ENCODE measurements at regions not wholly inside any gene's neighbourhood (a gene's known extent, or its start where the extent isn't known, plus 50 kb on each side); places are given as distances from the start of the nearest gene placed in this dataset.

GRCh38 chr10:89121764-89122020 is 85.4 kb downstream of the CH25H start:
- no peaks in the 10 kb centered on the region for H3K9me2 ChIP-seq (ENCODE audit: insufficient read depth)
- TF ChIP-seq CTCF (IDR thresholded peaks at IDR 0.05 in 2 of 3, conservative IDR thresholded peaks at IDR 0.05 in 1 of 3; ENCODE audit: borderline replicate concordance in 1 of 3, insufficient read depth in 1 of 3, low read depth in 2 of 3, low read length in 2 of 3): no peak
- TF ChIP-seq EZH2phosphoT487 (IDR thresholded peaks at IDR 0.05; ENCODE audit: borderline replicate concordance): no peak
- TF ChIP-seq RAD21 (IDR thresholded peaks at IDR 0.05; ENCODE audit: low read depth): no peak
- TF ChIP-seq JUND (IDR thresholded peaks at IDR 0.05): no peak
- TF ChIP-seq REST (IDR thresholded peaks at IDR 0.05; ENCODE audit: low read depth): no peak
- intact Hi-C loops (cut with micrococcal nuclease): no loop called here
- H3K9me3 ChIP-seq (ENCODE audit: control insufficient read depth in 1 of 2, insufficient read depth in 1 of 2, low read depth in 1 of 2, low read length in 2 of 2): no peaks in the 10 kb centered on the region
- H3K4me3 ChIP-seq (replicated peaks in 1 of 2; ENCODE audit: low read depth in 1 of 2, low read length in 2 of 2): no peak overlapping the region
- H2AFZ ChIP-seq (ENCODE audit: low read depth, low read length, poor library complexity, severe bottlenecking): no peak overlapping the region
- POLR2A ChIA-PET: no interaction called here
- H3K27me3 ChIP-seq (ENCODE audit: insufficient read depth, low read length): no peaks in the 10 kb centered on the region
- H3K9ac ChIP-seq (ENCODE audit: low read length): no peak overlapping the region
- no TSS peak for BruUV-seq (replicated peaks)
- H3K36me3 ChIP-seq (ENCODE audit: control insufficient read depth in 1 of 2, insufficient read depth in 2 of 2, low read length in 2 of 2): no peaks in the 10 kb centered on the region
- no peaks in the 10 kb centered on the region for H3K79me2 ChIP-seq (ENCODE audit: insufficient read depth, low read length)
- CTCF ChIA-PET: no interaction called here
- H3K4me2 ChIP-seq (ENCODE audit: low read length): no peak overlapping the region
- DNase-seq (ENCODE audit: low read depth, low spot score) (no peak), ATAC-seq (no peak)
- RAD21 ChIA-PET (ENCODE audit: low non-redundant PET in 1 of 2, low total read pairs in 2 of 2, uncharacterized antibody in 2 of 2, unreplicated experiment in 2 of 2): no interaction called here
- H3K27ac ChIP-seq (ENCODE audit: low read depth, low read length): no peak overlapping the region
- peaks cover 0 to 22% of the 10 kb centered on the region in 2 experiments; a peak in 2 of 4 replicates for H3K4me1 ChIP-seq (ENCODE audit: control insufficient read depth in 1 of 2, insufficient read depth in 2 of 2, low read length in 2 of 2)
- no peaks in the 10 kb centered on the region for H4K20me1 ChIP-seq (ENCODE audit: insufficient read depth)
